Breast epithelium (tissue), 3 donors: ENCODE measurements at regions not wholly inside any gene's neighbourhood (a gene's known extent, or its start where the extent isn't known, plus 50 kb on each side); places are given as distances from the start of the nearest gene placed in this dataset.

Experiments used
- CTCF ChIP-seq, 3 donors: fragments of 450-650 bp; IDR thresholded peaks; one replicate each; pipeline ENCODE4 v1.5.1; 2016 to 2017; ENCODE audit warnings: antibody characterized with exemption in 3 of 3, mild to moderate bottlenecking in 3 of 3, moderate library complexity in 3 of 3
- POLR2AphosphoS5 ChIP-seq, 3 donors: sonication (generic); formaldehyde crosslinking; IDR thresholded peaks; one replicate each; pipeline ENCODE4 v1.6.1; 2017; ENCODE audit warnings: antibody characterized with exemption in 3 of 3

DNA sequence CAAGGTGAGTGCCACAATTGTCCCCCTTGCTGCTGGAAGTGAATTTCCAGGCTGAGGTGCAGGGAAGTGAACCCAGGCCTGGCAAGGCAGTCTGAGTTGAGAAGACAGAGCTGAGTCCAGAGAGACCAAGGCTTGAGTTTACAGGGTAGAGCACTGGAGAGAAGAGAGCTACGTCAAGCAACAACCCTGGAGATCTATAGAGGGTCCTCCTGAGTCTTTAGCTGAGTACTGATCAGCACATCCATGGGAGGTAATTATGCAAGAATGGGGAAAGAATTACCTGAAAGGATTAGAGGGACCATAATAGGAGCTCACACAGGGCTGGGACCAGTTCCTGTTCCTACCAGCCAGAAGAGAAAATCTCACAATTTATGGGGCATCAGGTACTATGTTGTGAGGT lies 190.7 kb downstream of the NEDD1 start:
- TF ChIP-seq POLR2AphosphoS5 (IDR thresholded peaks at IDR 0.05) (no peak), CTCF (IDR thresholded peaks at IDR 0.05) (no peak)
